HPDE6-E6E7 (cell line): ENCODE measurements at regions not wholly inside any gene's neighbourhood (a gene's known extent, or its start where the extent isn't known, plus 50 kb on each side); places are given as distances from the start of the nearest gene placed in this dataset.

Experiments
- DNase-seq: peaks from one replicate; pipeline ENCODE4 v3.0.0; 2011; ENCODE audit warnings: missing footprints; ENCODE audit errors: extremely low spot score

DNA sequence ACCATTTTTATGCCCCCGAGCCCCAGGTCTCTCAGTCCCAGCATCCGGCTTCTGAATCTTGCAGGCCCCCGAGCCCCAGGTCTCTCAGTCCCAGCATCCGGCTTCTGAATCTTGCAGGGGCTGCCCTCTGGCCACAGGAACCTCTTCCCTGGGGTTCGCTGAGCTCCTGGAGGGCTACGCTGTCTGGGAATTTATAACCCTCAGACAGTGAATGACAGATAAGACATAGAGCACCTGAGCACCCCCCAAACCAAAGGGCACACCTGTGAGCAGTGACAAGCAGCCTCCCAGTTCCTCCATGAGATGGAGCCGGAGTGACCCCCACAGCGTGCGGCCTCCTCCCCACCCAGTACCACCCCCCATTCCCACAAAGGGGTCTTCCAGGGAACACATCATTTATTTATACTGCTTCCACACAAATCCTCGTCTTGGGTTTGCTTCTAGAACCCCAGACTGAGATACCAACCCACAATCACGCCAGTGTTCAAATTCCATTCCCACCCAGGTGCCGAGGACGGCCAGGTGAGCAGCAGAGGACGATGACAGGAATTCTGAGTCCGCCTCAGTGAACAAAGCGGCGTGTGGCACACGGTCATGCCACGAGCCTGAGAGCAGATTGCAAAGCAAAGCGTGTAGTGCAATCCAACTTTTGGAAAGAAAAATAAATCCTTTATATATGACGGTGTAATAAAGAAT lies 57.7 kb upstream of the FAM20C start:
- DNase-seq, result no peak

DNA sequence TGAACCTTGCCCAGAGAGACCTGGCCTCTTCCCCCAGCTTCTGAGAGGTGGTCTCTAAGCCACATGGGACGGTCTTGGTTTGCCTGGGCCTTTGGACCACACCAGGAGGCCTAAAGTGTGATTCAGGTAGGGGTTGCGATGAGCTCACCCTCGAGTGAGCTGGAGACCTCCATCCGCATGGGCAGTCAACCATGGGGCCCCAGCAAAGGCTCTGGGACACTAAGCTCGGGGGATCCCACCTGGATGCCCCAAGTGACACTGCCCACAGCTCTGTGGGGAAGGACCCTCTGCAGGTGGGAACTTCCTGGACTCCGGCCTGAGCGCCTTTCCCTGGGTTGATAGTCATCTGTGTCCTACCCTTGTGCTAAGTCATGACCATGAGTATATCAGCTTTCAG lies 57.1 kb upstream of the FAM20C start:
- no peak for DNase-seq

DNA sequence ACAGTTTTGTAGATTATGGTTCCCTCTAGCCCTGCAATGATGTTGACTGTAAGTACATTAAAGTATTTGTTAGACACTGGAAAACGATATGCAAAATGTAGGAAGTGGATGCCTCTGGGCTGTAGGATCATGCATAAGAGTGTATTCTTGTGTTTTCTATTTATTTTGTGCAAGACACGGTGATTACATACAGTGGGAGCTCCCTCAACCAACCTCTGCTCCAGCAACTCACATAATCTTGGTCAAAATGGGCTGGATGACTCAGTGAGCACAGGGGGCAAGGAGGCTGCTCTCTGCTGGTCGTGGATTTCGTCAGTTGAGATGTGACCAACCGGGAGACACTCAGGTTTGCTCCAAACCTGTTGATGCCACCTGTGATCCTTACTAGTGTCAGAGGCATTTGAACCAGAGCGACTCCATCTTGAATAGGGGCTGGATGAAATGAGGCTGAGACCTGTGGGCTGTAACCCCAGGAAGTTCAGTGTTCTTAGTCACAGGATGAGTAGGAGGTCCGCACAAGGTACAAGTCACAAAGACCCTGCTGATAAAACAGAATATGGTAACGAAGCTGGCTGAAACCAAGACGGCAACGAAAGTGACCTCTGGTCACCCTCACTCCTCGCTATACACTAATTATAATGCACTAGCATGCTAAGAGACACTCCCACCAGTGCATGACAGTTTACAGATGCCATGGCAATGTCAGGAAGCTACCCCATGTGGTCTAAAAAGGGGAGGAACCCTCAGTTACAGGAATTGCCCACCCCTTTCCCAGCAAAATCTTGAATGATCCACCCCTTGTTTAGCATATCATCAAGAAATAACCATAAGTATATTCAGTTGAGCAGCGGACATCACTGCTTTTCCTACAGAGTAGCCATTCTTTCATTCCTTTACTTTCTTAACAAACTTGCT lies 56.4 kb upstream of the FAM20C start:
- no peak for DNase-seq

DNA sequence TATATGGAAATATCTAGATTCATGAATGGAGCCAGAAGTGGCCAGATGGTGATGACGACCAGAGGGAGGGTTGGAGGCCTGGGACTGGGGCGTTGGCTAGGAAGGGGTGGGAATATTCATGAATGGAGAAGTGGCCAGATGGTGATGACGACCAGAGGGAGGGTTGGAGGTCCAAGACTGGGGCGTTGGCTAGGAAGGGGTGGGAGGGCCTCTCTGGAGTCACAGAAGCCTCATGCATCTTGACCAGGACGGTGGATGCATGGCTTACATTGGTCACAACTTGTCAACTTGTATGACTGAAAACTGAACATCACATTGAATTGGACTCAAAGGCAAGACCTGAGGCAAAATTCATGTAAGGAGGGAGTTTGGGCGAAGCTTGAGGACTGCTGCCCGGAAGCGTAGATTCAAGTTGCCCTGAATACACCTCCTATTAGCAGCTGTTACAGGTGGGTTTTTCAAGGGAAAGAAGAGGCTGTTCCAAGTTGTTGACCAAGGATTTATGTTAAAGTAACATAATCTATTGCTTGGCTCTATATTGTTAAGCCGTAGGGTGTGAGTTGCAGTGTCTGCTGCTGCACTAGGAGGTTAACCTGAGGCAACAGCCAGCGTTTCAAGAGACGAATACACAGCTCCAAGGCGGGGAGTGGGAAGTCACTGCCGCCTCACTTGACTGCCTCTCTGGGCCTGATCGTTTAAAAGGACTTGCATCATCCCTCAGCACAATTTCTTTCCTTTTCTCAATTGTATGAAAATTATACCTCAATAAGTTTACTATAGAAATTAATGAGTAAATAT lies 55.1 kb upstream of the FAM20C start:
- no peak for DNase-seq

DNA sequence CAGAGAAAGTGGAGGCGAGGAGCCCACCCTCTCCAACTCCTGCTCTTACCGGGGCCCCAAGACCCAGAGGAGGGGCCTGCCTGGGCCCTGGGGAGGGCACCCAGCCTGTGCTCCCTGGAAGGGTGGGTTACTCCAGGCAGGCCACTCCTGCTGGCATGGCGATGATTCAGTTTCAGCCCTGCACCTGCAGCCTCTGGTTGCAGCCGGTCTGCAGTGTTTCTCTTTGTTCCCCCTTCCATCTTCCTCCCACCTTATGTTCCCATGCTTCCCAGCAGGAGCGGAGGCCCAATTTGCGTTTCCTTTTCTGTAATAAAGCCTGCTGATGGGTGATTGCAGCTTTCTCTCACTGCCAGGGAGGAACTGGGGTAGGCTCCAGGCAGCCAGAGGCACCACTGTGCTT lies 53.2 kb upstream of the FAM20C start:
- DNase-seq, result no peak

DNA sequence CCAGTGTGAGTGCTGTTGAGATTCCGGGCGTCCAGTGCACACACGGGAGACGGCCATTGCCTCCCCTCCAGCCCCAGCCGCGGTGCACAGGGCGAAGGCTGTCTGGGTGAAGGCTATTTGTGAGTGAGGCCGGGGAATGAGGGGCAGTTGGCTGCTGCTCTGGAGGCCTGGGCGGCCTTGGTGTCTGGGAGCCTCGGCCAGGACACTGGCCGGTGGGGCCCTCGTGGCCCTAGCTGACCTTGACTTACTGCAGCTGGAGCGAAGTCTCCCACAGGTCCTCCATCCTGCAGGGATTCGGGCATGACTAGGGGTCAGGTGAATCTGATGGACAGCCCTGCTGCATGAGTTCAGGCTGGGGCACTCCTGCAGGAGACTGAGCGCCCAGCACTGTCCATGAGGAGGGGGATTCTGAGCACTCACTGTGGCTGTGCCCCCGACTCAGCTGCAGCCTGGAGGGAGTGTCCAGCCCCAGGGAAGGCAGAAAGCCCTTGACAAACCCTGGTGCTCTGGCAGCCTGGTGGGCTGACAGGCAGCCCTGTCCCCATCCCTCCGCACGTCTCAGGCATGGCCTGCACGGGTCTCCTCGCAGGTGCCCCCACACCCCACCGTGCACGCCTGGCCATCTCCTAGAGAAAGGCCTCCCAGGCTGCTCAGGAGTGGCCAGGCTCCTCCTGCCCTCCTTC lies 52.7 kb upstream of the FAM20C start:
- DNase-seq, result no peak

DNA sequence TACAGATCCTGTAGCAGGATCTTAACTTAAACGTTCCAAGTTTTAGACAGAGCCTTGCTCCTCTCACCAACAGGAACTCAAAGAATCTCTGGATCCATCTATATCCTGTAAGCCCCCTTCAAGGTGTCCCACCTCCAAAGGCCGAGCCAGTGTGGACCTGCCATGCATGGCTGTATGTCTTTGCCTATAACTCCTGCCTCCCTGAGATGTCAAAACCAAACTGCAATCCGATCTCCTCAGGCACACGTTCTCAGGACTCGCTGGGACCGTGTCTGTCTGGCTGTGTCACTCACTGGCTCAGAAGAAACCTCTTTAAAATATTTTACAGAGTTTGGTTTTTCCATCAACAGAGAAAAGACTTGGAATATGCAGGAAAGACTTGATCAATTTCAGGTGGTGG lies 51.4 kb upstream of the FAM20C start:
- DNase-seq, result no peak

DNA sequence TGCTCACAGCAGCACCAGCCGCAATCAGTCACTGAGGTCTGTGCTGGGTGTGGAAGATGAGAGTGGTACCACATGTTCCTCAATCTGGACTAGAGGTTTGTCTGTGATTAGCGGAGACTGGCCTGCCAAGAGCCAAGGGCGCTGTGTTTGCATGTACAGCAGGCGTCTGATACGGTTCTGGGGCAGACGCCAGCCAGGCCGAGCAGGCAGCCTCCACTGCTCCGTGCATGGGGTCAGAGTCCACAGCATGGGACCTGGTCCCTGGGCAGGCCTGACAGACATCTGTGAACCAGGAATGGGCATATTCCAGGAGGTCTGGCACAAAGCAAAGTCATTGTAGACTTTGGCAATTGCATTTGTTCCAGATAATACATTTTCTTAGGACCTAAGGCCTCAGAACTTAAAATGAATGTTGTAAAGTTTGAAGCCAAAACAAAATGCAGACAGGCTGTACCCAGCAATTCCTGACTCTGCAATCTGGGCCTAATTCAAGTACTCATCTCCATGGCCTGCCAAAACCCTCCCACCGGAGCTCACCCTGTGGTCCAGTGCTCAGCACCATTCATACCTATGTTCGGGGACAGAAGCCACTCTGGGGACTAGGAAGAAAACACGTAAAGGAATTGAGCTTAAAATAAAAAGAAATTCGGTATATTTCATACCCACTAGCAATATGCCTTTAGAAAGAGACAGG lies 50.0 kb upstream of the FAM20C start:
- DNase-seq, result no peak
